ENCODE measurements at regions not wholly inside any gene's neighbourhood (a gene's known extent, or its start where the extent isn't known, plus 50 kb on each side); places are given as distances from the start of the nearest gene placed in this dataset.

- Histone ChIP-seq H3K4me2 (ENCODE audit: low read length) (no peak overlapping the region), H3K27me3 (ENCODE audit: insufficient read depth, low read depth, low read length) (no peaks in the 10 kb centered on the region)
These were observed 258.9 kb downstream of the GJA1 start for GRCh38 chr6:121694389-121694788.

DNA sequence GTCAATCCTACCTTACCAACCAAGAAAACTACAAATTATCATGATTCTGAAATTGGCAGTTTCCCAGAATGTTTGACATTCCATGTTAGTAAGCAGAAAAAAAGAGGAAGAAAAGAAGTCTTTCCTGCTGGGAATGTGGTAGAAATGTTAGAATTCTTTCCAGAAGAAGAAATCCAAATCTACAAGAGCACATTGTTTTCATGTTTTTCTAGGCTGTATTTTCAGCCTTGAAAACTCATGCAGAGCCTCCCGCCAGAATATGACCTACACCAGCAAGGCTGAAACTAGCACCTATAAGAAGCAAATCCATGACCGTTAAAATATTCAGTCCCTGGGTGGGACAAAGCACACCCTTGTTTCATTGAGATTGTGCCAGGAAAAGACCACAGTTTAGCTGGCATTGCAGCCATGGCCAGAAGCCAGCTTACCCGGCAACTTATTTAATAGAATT lies 259.4 kb downstream of the GJA1 start:
- Histone ChIP-seq H3F3A (ENCODE audit: insufficient read depth, low read length, poor library complexity, severe bottlenecking) (no peaks in the 10 kb centered on the region), H2AFZ (ENCODE audit: low read depth, low read length) (no peak overlapping the region), H3K9ac (ENCODE audit: low read length) (no peak overlapping the region), H3K79me2 (replicated peaks; ENCODE audit: insufficient read depth, low read length) (no peaks in the 10 kb centered on the region), H3K9me2 (ENCODE audit: insufficient read depth, low read length) (no peaks in the 10 kb centered on the region), H4K20me1 (ENCODE audit: insufficient read depth) (no peaks in the 10 kb centered on the region), H3K27ac (ENCODE audit: low read length) (no peak overlapping the region), H3K9me3 (ENCODE audit: low read length) (no peaks in the 10 kb centered on the region), H3K36me3 (ENCODE audit: insufficient read depth, low read length) (no peaks in the 10 kb centered on the region), H3K4me3 (ENCODE audit: low read length) (no peak overlapping the region), H3K27me3 (ENCODE audit: insufficient read depth, low read depth, low read length) (no peaks in the 10 kb centered on the region), H3K4me2 (ENCODE audit: low read length) (no peak overlapping the region)
- no peak for TF ChIP-seq EP300 (conservative IDR thresholded peaks at IDR 0.05; ENCODE audit: poor library complexity, severe bottlenecking)

More at GRCh38 chr6:121694389-121694788, 258.9 kb downstream of the GJA1 start:
- Histone ChIP-seq H3K36me3 (ENCODE audit: insufficient read depth, low read length) (no peaks in the 10 kb centered on the region), H3K9me3 (ENCODE audit: low read length) (no peaks in the 10 kb centered on the region), H2AFZ (ENCODE audit: low read depth, low read length) (no peak overlapping the region), H3K9ac (ENCODE audit: low read length) (no peak overlapping the region), H3F3A (ENCODE audit: insufficient read depth, low read length, poor library complexity, severe bottlenecking) (no peaks in the 10 kb centered on the region), H3K79me2 (replicated peaks; ENCODE audit: insufficient read depth, low read length) (no peaks in the 10 kb centered on the region), H3K9me2 (ENCODE audit: insufficient read depth, low read length) (no peaks in the 10 kb centered on the region), H3K27ac (ENCODE audit: low read length) (no peak overlapping the region), H3K4me3 (ENCODE audit: low read length) (no peak overlapping the region), H4K20me1 (ENCODE audit: insufficient read depth) (no peaks in the 10 kb centered on the region)
- TF ChIP-seq RAD21 (conservative IDR thresholded peaks at IDR 0.05) (no peak), POLR2AphosphoS5 (IDR thresholded peaks at IDR 0.05) (no peak), TAF1 (IDR thresholded peaks at IDR 0.05; ENCODE audit: low read depth) (no peak), MXI1 (conservative IDR thresholded peaks at IDR 0.05; ENCODE audit: poor library complexity, severe bottlenecking) (no peak), SMC3 (conservative IDR thresholded peaks at IDR 0.05; ENCODE audit: poor library complexity) (no peak), REST (IDR thresholded peaks at IDR 0.05; ENCODE audit: borderline replicate concordance) (no peak), EP300 (conservative IDR thresholded peaks at IDR 0.05; ENCODE audit: poor library complexity, severe bottlenecking) (no peak), CTCF (IDR thresholded peaks at IDR 0.05; ENCODE audit: poor library complexity, severe bottlenecking) (no peak), EZH2 (IDR thresholded peaks at IDR 0.05; ENCODE audit: borderline replicate concordance, insufficient read depth, low read length, poor library complexity, severe bottlenecking) (no peak)

- Histone ChIP-seq H3K9me2 (ENCODE audit: insufficient read depth, low read length) (no peaks in the 10 kb centered on the region), H3K27me3 (ENCODE audit: insufficient read depth, low read depth, low read length) (no peaks in the 10 kb centered on the region), H3K4me3 (ENCODE audit: low read length) (no peak overlapping the region), H3K36me3 (ENCODE audit: insufficient read depth, low read length) (no peaks in the 10 kb centered on the region), H3K4me2 (ENCODE audit: low read length) (no peak overlapping the region), H3K9ac (ENCODE audit: low read length) (no peak overlapping the region), H4K20me1 (ENCODE audit: insufficient read depth) (no peaks in the 10 kb centered on the region), H3K27ac (ENCODE audit: low read length) (no peak overlapping the region), H2AFZ (ENCODE audit: low read depth, low read length) (no peak overlapping the region), H3F3A (ENCODE audit: insufficient read depth, low read length, poor library complexity, severe bottlenecking) (no peaks in the 10 kb centered on the region), H3K79me2 (replicated peaks; ENCODE audit: insufficient read depth, low read length) (no peaks in the 10 kb centered on the region), H3K9me3 (ENCODE audit: low read length) (no peaks in the 10 kb centered on the region)
- TF ChIP-seq EZH2 (IDR thresholded peaks at IDR 0.05; ENCODE audit: borderline replicate concordance, insufficient read depth, low read length, poor library complexity, severe bottlenecking) (no peak), REST (IDR thresholded peaks at IDR 0.05; ENCODE audit: borderline replicate concordance) (no peak), RAD21 (conservative IDR thresholded peaks at IDR 0.05) (no peak), EP300 (conservative IDR thresholded peaks at IDR 0.05; ENCODE audit: poor library complexity, severe bottlenecking) (no peak), POLR2AphosphoS5 (IDR thresholded peaks at IDR 0.05) (no peak), TAF1 (IDR thresholded peaks at IDR 0.05; ENCODE audit: low read depth) (no peak), CTCF (IDR thresholded peaks at IDR 0.05; ENCODE audit: poor library complexity, severe bottlenecking) (no peak), MXI1 (conservative IDR thresholded peaks at IDR 0.05; ENCODE audit: poor library complexity, severe bottlenecking) (no peak), SMC3 (conservative IDR thresholded peaks at IDR 0.05; ENCODE audit: poor library complexity) (no peak)
These were observed 259.9 kb downstream of the GJA1 start for GRCh38 chr6:121695329-121695728.
